ENCODE measurements at regions not wholly inside any gene's neighbourhood (a gene's known extent, or its start where the extent isn't known, plus 50 kb on each side); places are given as distances from the start of the nearest gene placed in this dataset.
"Not testable (repeated sequence)": the region's sequence is repeated elsewhere in the genome, so short reads cannot be mapped to it uniquely, and the experiment has no call there.

- DNase-seq = no peak
- H3K9me3 Mint-ChIP-seq = peaks cover 5 to 6% of the 10 kb centered on the region in 2 donors
- peaks cover 7 to 24% of the 10 kb centered on the region in 2 donors for H3K27me3 Mint-ChIP-seq
- peaks cover 0 to 7% of the 10 kb centered on the region in 2 donors for H3K4me1 Mint-ChIP-seq
- ATAC-seq (replicated peaks) = no peak
- no peak overlapping the region for H3K27ac Mint-ChIP-seq
- peaks cover 0 to 4% of the 10 kb centered on the region in 2 donors for H3K36me3 Mint-ChIP-seq
- no peak overlapping the region for H3K4me3 Mint-ChIP-seq
Measured at GRCh38 chr9:15372455-15372854, 50.2 kb upstream of the SNAPC3 start.

- no peak for DNase-seq
- H3K27me3 Mint-ChIP-seq = peaks cover 3 to 18% of the 10 kb centered on the region in 2 donors
- peaks cover 0 to 4% of the 10 kb centered on the region in 2 donors for H3K36me3 Mint-ChIP-seq
Measured at GRCh38 chr9:15371448-15371845, 51.2 kb upstream of the SNAPC3 start.

GRCh38 chr9:15370466-15371447 is 51.9 kb upstream of the SNAPC3 start:
- H3K4me3 Mint-ChIP-seq = no peak overlapping the region
- ATAC-seq (replicated peaks) (no peak), DNase-seq (no peak)
- H3K27ac Mint-ChIP-seq = no peak overlapping the region
- no peaks in the 10 kb centered on the region for H3K36me3 Mint-ChIP-seq
- peaks cover 3 to 11% of the 10 kb centered on the region in 2 donors for H3K27me3 Mint-ChIP-seq
- peaks cover 2 to 4% of the 10 kb centered on the region in 2 donors for H3K9me3 Mint-ChIP-seq
- H3K4me1 Mint-ChIP-seq = peaks cover 0 to 7% of the 10 kb centered on the region in 2 donors

More at GRCh38 chr9:15371448-15371845, 51.2 kb upstream of the SNAPC3 start:
- Mint-ChIP-seq H3K4me3 (no peak overlapping the region), H3K4me1 (peaks cover 0 to 7% of the 10 kb centered on the region in 2 donors), H3K27ac (no peak overlapping the region), H3K9me3 (peaks cover 5 to 6% of the 10 kb centered on the region in 2 donors)
- ATAC-seq (replicated peaks) = no peak

GRCh38 chr9:15369871-15370270 is 52.8 kb upstream of the SNAPC3 start:
- no peak for ATAC-seq (replicated peaks)
- Mint-ChIP-seq H3K4me3 (no peak overlapping the region), H3K27me3 (peaks cover 3 to 6% of the 10 kb centered on the region in 2 donors), H3K4me1 (peaks cover 0 to 5% of the 10 kb centered on the region in 2 donors), H3K9me3 (no peaks in the 10 kb centered on the region), H3K36me3 (no peaks in the 10 kb centered on the region), H3K27ac (no peak overlapping the region)
- DNase-seq = no peak

GRCh38 chr9:15369238-15369637 is 53.4 kb upstream of the SNAPC3 start:
- no peak for DNase-seq
- peaks cover 0 to 3% of the 10 kb centered on the region in 2 donors for H3K4me1 Mint-ChIP-seq
- no peaks in the 10 kb centered on the region for H3K36me3 Mint-ChIP-seq
- H3K27me3 Mint-ChIP-seq = peaks cover 3 to 6% of the 10 kb centered on the region in 2 donors
- H3K4me3 Mint-ChIP-seq = no peak overlapping the region
- no peak for ATAC-seq (replicated peaks)
- H3K9me3 Mint-ChIP-seq = no peaks in the 10 kb centered on the region
- no peak overlapping the region for H3K27ac Mint-ChIP-seq

GRCh38 chr9:15364975-15365553 is 57.6 kb upstream of the SNAPC3 start:
- not testable (repeated sequence) for H3K4me1 Mint-ChIP-seq; H3K36me3 Mint-ChIP-seq; H3K9me3 Mint-ChIP-seq; H3K27ac Mint-ChIP-seq; H3K27me3 Mint-ChIP-seq; ATAC-seq (replicated peaks); DNase-seq; H3K4me3 Mint-ChIP-seq

GRCh38 chr9:15361737-15362136 is 54.7 kb upstream of the TTC39B start:
- no peaks in the 10 kb centered on the region for H3K27me3 Mint-ChIP-seq
- ATAC-seq (replicated peaks) = no peak
- no peaks in the 10 kb centered on the region for H3K36me3 Mint-ChIP-seq
- H3K4me1 Mint-ChIP-seq = peaks cover 0 to 3% of the 10 kb centered on the region in 2 donors
- no peak for DNase-seq
- no peak overlapping the region for H3K4me3 Mint-ChIP-seq
- H3K27ac Mint-ChIP-seq = no peak overlapping the region
- no peaks in the 10 kb centered on the region for H3K9me3 Mint-ChIP-seq

GRCh38 chr9:15357050-15357653 is 50.1 kb upstream of the TTC39B start:
- Mint-ChIP-seq H3K27me3 (no peaks in the 10 kb centered on the region), H3K27ac (no peak overlapping the region), H3K9me3 (no peaks in the 10 kb centered on the region), H3K4me3 (no peak overlapping the region), H3K36me3 (no peaks in the 10 kb centered on the region), H3K4me1 (peaks cover 0 to 3% of the 10 kb centered on the region in 2 donors)
- DNase-seq (peak; percentile 39), ATAC-seq (replicated peaks) (peak; percentile 97 to 99)
